Fibroblast of the aortic adventitia (primary cell): ENCODE measurements at regions not wholly inside any gene's neighbourhood (a gene's known extent, or its start where the extent isn't known, plus 50 kb on each side); places are given as distances from the start of the nearest gene placed in this dataset.
"Not testable (repeated sequence)": the region's sequence is repeated elsewhere in the genome, so short reads cannot be mapped to it uniquely, and the experiment has no call there.

Experiments used
- DNase-seq: peaks from one replicate; pipeline ENCODE4 v3.0.0-alpha.2; 2010; ENCODE audit warnings: low read depth
- H3K4me3 ChIP-seq: 2 replicates; pipeline ENCODE4 v1.5.1; 2011; ENCODE audit warnings: low read depth, mild to moderate bottlenecking, control low read depth, low read length, moderate library complexity
- CTCF ChIP-seq: IDR thresholded peaks from 2 replicates; pipeline ENCODE4 v1.5.1; 2011; ENCODE audit warnings: mild to moderate bottlenecking, low read length, control low read depth, inconsistent platforms; ENCODE audit not compliant: insufficient read depth

DNA sequence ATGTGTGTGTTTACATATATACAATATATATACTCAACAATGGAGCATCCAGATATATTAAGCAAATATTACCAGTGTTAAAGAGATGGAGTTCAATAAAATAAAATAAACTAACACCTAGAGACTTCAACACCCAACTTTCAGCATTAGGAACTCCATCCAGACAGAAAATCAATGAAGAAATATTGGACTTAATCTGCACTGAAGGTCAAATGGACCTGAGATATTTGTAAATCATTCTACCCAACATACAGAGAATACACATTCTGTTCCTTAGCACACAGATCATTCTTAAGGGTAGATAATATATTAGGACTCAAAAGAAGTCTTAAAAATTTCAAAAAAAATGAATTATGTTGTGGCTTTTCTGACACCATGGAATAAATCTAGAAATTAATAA, 832.3 kb upstream of the ADGRB3 start:
- no peak for DNase-seq
- TF ChIP-seq CTCF: no peak
- no peak overlapping the region for H3K4me3 ChIP-seq

GRCh38 chr6:67792996-67793395, 842.1 kb upstream of the ADGRB3 start:
- TF ChIP-seq CTCF: no peak
- no peak for DNase-seq
- no peak overlapping the region for H3K4me3 ChIP-seq

DNA sequence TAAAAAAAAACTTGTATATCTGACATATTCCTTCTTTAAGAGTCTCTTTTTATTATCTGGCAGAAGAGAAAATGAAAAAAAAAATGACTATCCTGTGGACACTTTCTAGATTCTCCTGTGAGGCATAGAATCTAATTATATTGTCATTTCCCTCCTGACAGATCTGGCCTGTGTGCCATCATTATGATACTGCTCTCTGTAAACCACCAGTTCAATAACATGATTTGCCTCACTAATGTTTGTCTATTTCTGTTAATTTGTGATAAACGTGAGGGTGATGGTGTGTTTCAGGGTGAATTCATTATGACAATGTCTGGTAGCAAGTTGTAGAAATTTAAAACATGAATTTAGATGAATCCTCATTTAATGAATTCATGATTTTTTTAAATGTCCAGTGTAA, 844.5 kb upstream of the ADGRB3 start:
- H3K4me3 ChIP-seq: no peak overlapping the region
- no peak for DNase-seq
- no peak for TF ChIP-seq CTCF

DNA sequence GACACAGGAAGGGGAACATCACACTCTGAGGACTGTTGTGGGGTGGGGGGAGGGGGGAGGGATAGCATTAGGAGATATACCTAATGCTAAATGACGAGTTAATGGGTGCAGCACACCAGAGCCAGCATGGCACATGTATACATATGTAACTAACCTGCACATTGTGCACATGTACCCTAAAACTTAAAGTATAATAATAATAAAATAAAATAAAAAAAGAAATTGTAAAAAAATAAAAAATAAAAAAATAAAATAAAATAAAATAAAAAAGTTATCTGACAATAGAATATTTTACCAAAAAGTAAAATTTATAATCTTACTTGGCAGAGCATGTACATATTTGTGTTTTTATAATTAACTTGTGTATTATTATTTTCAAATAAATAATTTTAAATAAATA, 848.0 kb upstream of the ADGRB3 start:
- not testable (repeated sequence) for DNase-seq, H3K4me3 ChIP-seq

GRCh38 chr6:67779876-67780275, 855.2 kb upstream of the ADGRB3 start:
- DNase-seq: no peak
- H3K4me3 ChIP-seq: no peak overlapping the region
- no peak for TF ChIP-seq CTCF

DNA sequence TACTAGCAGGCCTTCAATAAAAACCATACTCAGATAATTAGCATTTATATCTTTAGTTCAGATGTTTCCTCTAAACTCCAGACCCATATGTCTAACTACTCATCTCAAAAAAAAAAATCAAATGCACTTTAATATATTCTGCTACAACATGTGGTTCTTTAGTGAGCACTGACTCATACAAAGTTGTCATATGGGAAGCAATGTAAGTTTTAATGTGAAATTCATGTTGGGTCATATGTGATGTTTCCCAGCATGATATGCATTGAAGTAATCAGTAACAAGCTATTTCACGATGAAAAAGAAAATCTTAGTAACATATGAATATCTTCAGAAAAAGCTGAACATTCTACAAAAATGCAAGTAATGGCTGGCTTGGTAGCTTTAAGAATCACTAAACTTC, 859.7 kb upstream of the ADGRB3 start:
- no peak for TF ChIP-seq CTCF
- DNase-seq: no peak
- H3K4me3 ChIP-seq: no peak overlapping the region

- TF ChIP-seq CTCF: no peak
- no peak for DNase-seq
- no peak overlapping the region for H3K4me3 ChIP-seq
Observed at GRCh38 chr6:67768972-67769371, 866.1 kb upstream of the ADGRB3 start.

GRCh38 chr6:67767046-67767822, 867.8 kb upstream of the ADGRB3 start:
- H3K4me3 ChIP-seq, DNase-seq: not testable (repeated sequence)
